HG02571 (cell line): ENCODE measurements at regions not wholly inside any gene's neighbourhood (a gene's known extent, or its start where the extent isn't known, plus 50 kb on each side); places are given as distances from the start of the nearest gene placed in this dataset.

ENCODE experiments used
- ATAC-seq: cut with Tn5 transposase; IDR thresholded peaks from one replicate; pipeline ENCODE4 v1.9.1; 2021; ENCODE audit warnings: mild to moderate bottlenecking, moderate library complexity; ENCODE audit not compliant: unreplicated experiment

GRCh38 chr10:111435871-111436270, 359.0 kb downstream of the ADRA2A start:
- no peak for ATAC-seq

GRCh38 chr10:111439034-111439842, 362.4 kb downstream of the ADRA2A start:
- ATAC-seq = no peak

- ATAC-seq = no peak
These were observed 363.7 kb downstream of the ADRA2A start for GRCh38 chr10:111440501-111440900.

DNA sequence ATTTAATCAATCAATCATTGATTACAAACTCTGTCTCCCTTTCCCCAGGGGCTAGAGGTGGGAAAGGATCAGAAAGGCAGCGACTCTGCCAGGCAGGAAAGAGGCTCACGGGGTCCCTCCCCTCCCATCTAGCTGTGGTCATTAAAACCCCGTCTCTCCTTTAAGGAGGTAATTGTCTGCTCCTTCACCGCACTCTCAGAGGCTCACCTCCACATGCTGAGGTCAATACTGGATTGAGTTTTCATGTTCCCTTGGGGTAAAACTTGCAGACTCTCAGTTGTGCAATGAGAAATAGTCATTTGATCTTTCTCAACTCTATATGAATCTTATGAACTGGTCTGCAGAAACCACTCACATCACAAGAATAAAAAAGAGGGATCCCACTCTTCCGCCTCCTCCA, 368.8 kb downstream of the ADRA2A start:
- ATAC-seq = no peak

DNA sequence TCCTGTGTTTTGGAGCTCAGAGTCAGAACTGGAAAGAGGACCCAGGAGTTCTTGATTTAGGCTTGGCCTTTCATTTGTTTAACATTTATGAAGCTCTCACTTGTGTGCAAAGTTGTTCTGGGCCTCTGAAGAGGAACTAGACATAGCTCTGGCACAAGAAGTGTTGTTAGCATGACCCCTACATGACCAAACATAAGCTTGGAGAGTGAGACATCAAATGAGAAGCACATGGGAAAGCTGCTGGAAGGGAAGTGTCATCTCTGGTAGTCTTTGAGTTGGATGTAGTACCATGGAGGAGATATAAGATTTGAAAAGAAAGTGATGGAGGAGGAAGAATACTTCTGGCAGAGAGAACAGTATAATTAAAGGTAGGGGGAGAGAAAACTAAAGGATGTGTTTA, 370.1 kb downstream of the ADRA2A start:
- ATAC-seq = no peak

DNA sequence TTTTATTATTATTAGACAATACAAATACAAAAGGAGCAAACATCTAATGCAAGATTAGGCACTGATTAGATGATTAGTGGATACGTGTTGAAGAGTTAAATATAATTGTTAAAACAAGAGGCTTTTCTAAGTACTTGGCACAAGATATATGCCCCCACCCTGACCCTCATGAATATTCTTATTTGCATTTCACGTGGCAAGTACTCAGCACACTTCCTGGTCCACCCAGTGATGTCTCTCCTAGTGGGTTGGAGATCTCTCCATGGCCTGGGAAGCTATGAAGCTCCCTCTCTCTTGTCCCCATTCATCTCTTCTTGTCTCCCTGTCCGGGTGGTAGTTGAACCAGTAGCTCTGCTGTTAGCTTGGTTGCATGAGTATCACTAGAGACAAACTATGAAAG, 375.3 kb downstream of the ADRA2A start:
- ATAC-seq = no peak

DNA sequence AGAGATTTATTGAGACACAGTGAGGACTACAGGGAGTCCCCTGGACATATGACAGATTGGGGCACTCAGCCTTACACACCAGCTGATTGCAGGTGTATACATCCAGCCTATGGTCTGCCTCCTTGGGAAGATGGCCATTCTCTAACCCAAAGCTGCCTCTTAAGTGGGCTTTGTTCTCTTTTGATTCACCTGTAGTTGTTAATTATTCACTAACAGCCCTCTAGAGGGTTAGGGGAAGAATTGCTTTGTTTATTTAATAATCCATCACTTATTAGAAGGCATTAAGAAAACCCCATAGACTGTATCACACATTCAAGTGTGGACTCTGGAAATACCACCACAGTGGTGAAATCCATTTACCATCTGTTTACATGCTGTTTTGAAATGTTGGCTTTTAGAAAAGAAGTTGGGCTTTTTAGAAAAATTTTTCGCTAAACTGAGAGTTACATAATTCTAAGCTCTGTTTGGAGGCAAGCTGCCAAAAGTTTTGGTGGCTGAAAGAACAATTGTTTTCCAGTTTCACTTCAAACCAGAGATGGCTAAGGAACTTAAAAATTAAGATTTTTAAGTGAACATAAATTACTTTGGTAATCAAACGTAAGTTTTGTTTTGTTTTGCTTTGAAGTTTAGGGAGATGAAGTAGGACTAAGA, 379.1 kb downstream of the ADRA2A start:
- ATAC-seq = no peak

DNA sequence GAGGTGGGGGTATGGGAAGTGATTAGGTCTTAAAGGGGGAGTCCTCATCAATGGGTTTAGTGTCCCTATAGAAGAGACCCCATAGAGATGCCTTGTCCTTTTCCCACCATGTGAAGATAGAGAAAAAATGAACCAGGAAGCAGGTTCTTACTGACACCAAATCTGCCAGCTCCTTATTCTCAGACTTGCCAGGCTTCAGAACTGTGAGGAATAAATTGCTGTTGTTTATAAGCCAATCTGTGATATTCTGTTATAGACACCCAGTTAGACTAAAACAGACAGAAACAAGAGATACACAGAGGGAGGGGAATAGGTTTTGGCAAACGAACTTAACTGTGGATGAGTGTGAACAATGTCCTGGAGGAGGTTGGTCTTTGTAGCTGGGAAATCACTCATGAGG, 381.4 kb downstream of the ADRA2A start:
- ATAC-seq = no peak

GRCh38 chr10:111459967-111460366, 383.1 kb downstream of the ADRA2A start:
- no peak for ATAC-seq

- no peak for ATAC-seq
These were observed 395.6 kb downstream of the ADRA2A start for GRCh38 chr10:111472445-111472844.

DNA sequence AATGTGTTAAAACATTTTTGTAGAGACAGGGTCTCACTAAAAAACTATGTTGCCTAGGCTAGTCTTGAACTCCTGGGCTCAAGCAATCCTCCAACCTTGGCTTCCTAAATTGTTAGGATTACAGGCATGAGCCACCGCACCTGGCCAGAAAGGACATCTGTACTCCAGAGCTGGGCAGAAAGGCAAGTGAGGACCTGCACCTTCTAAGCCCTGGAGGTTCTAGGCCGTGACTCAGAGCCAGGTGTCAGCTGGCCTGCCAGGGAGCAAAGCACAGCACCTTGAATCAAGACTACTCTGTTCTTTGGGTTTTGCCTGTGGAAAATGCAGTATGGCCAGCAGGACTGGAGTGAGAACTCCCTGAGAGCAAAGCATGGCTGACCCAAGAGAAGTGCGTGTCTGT, 396.5 kb downstream of the ADRA2A start:
- ATAC-seq = no peak

GRCh38 chr10:111474786-111475185, 398.0 kb downstream of the ADRA2A start:
- ATAC-seq = no peak

DNA sequence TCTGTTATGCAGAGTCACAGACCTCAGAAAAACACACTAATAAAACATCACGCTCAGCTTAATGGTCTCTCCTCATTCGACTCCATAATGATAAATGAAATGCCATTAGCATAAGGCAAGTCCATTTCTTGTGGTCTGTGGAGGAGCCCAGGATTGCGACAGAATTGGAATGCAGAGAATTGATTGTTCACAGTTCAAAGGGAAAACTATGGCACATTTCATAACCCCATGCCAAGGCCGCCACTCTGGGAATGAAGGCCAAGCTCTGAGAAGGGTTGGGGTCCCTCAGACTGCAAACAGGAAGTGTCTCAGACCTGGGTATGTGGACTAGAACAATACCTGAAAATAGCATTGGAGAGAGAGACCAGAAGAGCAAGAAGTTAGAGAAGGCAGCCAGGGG, 398.9 kb downstream of the ADRA2A start:
- ATAC-seq = no peak

- ATAC-seq = no peak
These were observed 401.8 kb downstream of the ADRA2A start for GRCh38 chr10:111478651-111479050.

DNA sequence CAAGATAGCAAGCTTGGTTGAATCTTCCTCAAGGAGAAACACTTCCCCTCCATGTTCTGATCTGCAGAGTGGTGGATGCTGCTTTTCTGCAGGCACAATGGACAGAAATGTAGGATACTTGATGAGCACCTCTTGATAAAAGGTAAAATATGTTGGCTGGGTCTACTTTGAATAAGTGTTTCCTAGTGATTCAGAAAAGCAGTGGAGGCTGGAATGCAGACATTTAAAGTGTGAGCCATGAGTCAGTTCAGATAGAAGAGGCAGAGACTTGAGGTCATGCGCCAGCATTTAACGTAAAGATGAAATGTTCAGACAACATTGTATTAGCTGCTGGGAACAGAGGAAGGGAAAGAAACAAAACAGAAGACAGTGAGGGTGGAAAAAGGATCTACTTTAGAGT, 403.1 kb downstream of the ADRA2A start:
- ATAC-seq = no peak

DNA sequence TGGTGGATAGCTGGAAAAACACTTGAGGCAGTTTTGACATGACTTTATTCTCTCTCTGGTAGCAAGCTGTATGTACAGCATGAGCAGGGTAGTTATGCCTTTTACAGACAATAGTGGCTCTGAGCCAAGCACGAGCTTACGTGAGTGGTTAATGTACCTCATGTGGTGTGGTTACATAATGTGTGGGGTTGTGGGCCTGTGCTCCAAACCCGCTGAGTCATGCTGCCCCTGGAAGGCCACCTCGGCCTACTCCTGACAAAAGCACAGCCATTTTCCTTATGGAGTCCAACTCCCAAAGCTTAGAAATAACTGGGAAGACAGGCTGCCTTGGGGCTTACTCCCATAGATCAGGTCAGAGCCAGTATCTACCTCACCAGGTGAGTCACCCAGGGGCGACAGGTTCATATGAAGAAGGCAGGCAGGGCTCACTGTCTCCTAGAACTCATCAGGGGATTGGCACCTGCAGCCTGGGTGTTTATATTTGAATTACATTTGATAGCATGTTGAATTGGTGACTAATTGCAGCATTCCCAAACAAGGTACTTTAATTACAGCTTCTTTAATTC, 404.5 kb downstream of the ADRA2A start:
- no peak for ATAC-seq

DNA sequence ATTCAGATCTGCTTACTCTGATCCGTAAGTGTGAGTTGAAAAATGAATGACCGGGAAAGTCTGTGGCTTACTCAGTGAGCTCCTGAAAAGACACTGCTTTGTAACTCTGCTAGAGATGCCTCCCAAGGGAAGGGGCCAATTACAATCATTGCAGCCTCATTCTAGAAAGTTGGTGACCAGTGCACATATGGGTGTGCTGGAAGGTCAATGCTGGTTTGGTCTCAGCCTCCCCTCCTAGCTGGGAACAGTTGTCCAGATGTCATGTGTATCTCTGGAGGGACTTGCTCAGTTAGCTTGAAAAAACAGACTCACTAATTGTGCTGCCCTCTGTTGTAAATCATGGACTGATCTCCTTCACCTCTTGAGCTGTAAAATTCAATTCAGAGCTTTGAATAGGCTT, 405.0 kb downstream of the ADRA2A start:
- no peak for ATAC-seq

- ATAC-seq = no peak
These were observed 405.9 kb downstream of the ADRA2A start for GRCh38 chr10:111482621-111483216.

DNA sequence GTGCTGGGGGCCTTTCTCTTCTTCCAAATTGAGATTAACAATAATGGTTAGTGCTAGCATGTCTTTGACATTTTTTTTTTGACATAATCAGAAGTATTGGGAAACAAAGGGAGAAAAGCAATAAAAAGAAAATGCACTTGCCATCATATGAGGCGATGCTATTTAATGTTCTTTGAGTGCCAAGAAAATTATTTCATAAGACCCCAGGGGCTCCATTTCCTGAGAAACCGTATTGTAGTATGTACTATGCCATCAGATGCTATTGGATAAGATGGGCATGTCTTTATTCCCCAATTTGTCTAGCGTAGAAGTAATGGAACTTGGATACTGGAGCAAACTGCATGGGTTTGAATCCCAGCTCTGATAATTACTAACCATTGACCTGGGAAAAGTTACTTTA, 408.9 kb downstream of the ADRA2A start:
- no peak for ATAC-seq

GRCh38 chr10:111486346-111486745, 409.5 kb downstream of the ADRA2A start:
- no peak for ATAC-seq

DNA sequence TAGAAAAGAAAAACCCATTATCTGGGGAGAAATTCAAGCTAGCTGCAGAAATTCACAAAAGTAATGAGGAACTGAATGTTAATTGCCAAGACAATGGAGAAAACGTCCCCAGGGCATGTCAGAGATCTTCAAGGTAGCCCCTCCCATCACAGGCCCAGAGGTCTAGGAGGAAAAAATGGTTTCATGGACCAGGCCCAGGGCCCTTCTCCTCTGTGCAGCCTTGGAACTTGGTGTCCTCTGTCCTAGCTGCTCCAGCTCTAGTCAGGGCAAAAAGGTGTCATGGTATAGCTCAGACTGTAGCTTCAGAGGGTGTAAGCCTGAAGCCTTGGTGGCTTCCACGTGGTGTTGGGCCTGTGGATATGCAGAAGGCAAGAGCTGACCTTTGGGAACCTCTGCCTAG, 411.8 kb downstream of the ADRA2A start:
- ATAC-seq = no peak

- no peak for ATAC-seq
These were observed 414.3 kb downstream of the ADRA2A start for GRCh38 chr10:111491154-111491553.
